ENCODE measurements at regions not wholly inside any gene's neighbourhood (a gene's known extent, or its start where the extent isn't known, plus 50 kb on each side); places are given as distances from the start of the nearest gene placed in this dataset.

GRCh38 chr21:34022627-34023335 is 50.6 kb upstream of the MRPS6 start:
- no peak for TF ChIP-seq POLR2A (IDR thresholded peaks at IDR 0.05)
- TF ChIP-seq, protein P1, sequence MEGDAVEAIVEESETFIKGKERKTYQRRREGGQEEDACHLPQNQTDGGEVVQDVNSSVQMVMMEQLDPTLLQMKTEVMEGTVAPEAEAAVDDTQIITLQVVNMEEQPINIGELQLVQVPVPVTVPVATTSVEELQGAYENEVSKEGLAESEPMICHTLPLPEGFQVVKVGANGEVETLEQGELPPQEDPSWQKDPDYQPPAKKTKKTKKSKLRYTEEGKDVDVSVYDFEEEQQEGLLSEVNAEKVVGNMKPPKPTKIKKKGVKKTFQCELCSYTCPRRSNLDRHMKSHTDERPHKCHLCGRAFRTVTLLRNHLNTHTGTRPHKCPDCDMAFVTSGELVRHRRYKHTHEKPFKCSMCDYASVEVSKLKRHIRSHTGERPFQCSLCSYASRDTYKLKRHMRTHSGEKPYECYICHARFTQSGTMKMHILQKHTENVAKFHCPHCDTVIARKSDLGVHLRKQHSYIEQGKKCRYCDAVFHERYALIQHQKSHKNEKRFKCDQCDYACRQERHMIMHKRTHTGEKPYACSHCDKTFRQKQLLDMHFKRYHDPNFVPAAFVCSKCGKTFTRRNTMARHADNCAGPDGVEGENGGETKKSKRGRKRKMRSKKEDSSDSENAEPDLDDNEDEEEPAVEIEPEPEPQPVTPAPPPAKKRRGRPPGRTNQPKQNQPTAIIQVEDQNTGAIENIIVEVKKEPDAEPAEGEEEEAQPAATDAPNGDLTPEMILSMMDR (IDR thresholded peaks at IDR 0.05) = no peak

All from body of pancreas (tissue), 4 donors.